ENCODE measurements at regions not wholly inside any gene's neighbourhood (a gene's known extent, or its start where the extent isn't known, plus 50 kb on each side); places are given as distances from the start of the nearest gene placed in this dataset.
"Not testable (repeated sequence)": the region's sequence is repeated elsewhere in the genome, so short reads cannot be mapped to it uniquely, and the experiment has no call there.

GRCh38 chr20:53891306-53891894 lies 179.0 kb downstream of the BCAS1 start:
- no peak overlapping the region for H3K4me3 Mint-ChIP-seq
- no peak for DNase-seq
- no peak for ATAC-seq (replicated peaks)
- H3K36me3 Mint-ChIP-seq (ENCODE audit: insufficient read depth): no peaks in the 10 kb centered on the region
- H3K9me3 Mint-ChIP-seq: no peaks in the 10 kb centered on the region
- H3K27ac Mint-ChIP-seq: no peak overlapping the region
- no peaks in the 10 kb centered on the region for H3K27me3 Mint-ChIP-seq
- peaks cover 11 to 13% of the 10 kb centered on the region in 2 donors for H3K4me1 Mint-ChIP-seq (ENCODE audit: low read depth in 2 of 2)

- H3K4me3 Mint-ChIP-seq: no peak overlapping the region
- H3K9me3 Mint-ChIP-seq: no peaks in the 10 kb centered on the region
- H3K27ac Mint-ChIP-seq: no peak overlapping the region
- ATAC-seq (replicated peaks) (no peak), DNase-seq (no peak)
- no peaks in the 10 kb centered on the region for H3K36me3 Mint-ChIP-seq (ENCODE audit: insufficient read depth)
- no peaks in the 10 kb centered on the region for H3K27me3 Mint-ChIP-seq
- peaks cover 11 to 13% of the 10 kb centered on the region in 2 donors for H3K4me1 Mint-ChIP-seq (ENCODE audit: low read depth in 2 of 2)
These were observed 179.7 kb downstream of the BCAS1 start for GRCh38 chr20:53890443-53891305.

GRCh38 chr20:53889411-53890148 lies 180.8 kb downstream of the BCAS1 start:
- Mint-ChIP-seq H3K27me3 (no peaks in the 10 kb centered on the region), H3K4me3 (no peak overlapping the region), H3K36me3 (ENCODE audit: insufficient read depth) (no peaks in the 10 kb centered on the region), H3K4me1 (ENCODE audit: low read depth in 2 of 2) (peaks cover 17 to 18% of the 10 kb centered on the region in 2 donors), H3K9me3 (no peaks in the 10 kb centered on the region), H3K27ac (no peak overlapping the region)
- DNase-seq (no peak), ATAC-seq (replicated peaks) (no peak)

GRCh38 chr20:53888951-53889350 lies 181.4 kb downstream of the BCAS1 start:
- Mint-ChIP-seq H3K36me3 (ENCODE audit: insufficient read depth) (no peaks in the 10 kb centered on the region), H3K4me3 (no peak overlapping the region), H3K9me3 (no peaks in the 10 kb centered on the region), H3K27me3 (no peaks in the 10 kb centered on the region), H3K4me1 (ENCODE audit: low read depth in 2 of 2) (peaks cover 20 to 22% of the 10 kb centered on the region in 2 donors), H3K27ac (no peak overlapping the region)
- ATAC-seq (replicated peaks) (no peak), DNase-seq (no peak)

- Mint-ChIP-seq H3K36me3 (ENCODE audit: insufficient read depth) (no peaks in the 10 kb centered on the region), H3K9me3 (no peaks in the 10 kb centered on the region), H3K27me3 (no peaks in the 10 kb centered on the region), H3K4me3 (no peak overlapping the region), H3K27ac (no peak overlapping the region), H3K4me1 (ENCODE audit: low read depth in 2 of 2) (peaks cover 20 to 22% of the 10 kb centered on the region in 2 donors)
- ATAC-seq (replicated peaks) (no peak), DNase-seq (no peak)
These were observed 181.9 kb downstream of the BCAS1 start for GRCh38 chr20:53888510-53888909.

GRCh38 chr20:53887973-53888372 lies 182.4 kb downstream of the BCAS1 start:
- peaks cover 14 to 19% of the 10 kb centered on the region in 2 donors for H3K4me1 Mint-ChIP-seq (ENCODE audit: low read depth in 2 of 2)
- no peak overlapping the region for H3K4me3 Mint-ChIP-seq
- H3K27me3 Mint-ChIP-seq: no peaks in the 10 kb centered on the region
- H3K9me3 Mint-ChIP-seq: no peaks in the 10 kb centered on the region
- ATAC-seq (replicated peaks) (no peak), DNase-seq (no peak)
- no peak overlapping the region for H3K27ac Mint-ChIP-seq
- no peaks in the 10 kb centered on the region for H3K36me3 Mint-ChIP-seq (ENCODE audit: insufficient read depth)

- peak overlapping the region; percentile 77 to 83 for H3K27ac Mint-ChIP-seq
- peaks cover 10 to 34% of the 10 kb centered on the region in 2 donors for H3K4me1 Mint-ChIP-seq (ENCODE audit: low read depth in 2 of 2)
These were observed 185.4 kb downstream of the BCAS1 start for GRCh38 chr20:53884859-53885541.

GRCh38 chr20:53883098-53883911 lies 187.1 kb downstream of the BCAS1 start:
- Mint-ChIP-seq H3K9me3 (no peaks in the 10 kb centered on the region), H3K4me3 (no peak overlapping the region), H3K4me1 (ENCODE audit: low read depth in 2 of 2) (peaks cover 11 to 49% of the 10 kb centered on the region in 2 donors), H3K36me3 (ENCODE audit: insufficient read depth) (no peaks in the 10 kb centered on the region), H3K27me3 (no peaks in the 10 kb centered on the region), H3K27ac (peak overlapping the region; percentile 38 to 77)
- DNase-seq: no peak
- no peak for ATAC-seq (replicated peaks)

More at GRCh38 chr20:53884859-53885541, 185.4 kb downstream of the BCAS1 start:
- ATAC-seq (replicated peaks) (peak; percentile 89), DNase-seq (no peak)
- Mint-ChIP-seq H3K4me3 (peak overlapping the region; percentile 24 to 43), H3K36me3 (ENCODE audit: insufficient read depth) (no peaks in the 10 kb centered on the region), H3K9me3 (no peaks in the 10 kb centered on the region), H3K27me3 (no peaks in the 10 kb centered on the region)

- not testable (repeated sequence) for H3K4me3 Mint-ChIP-seq; H3K9me3 Mint-ChIP-seq; ATAC-seq (replicated peaks)
These were observed 187.9 kb downstream of the BCAS1 start for GRCh38 chr20:53882438-53882986.

GRCh38 chr20:53881362-53881761 lies 189.0 kb downstream of the BCAS1 start:
- peak overlapping the region in 1 of 2 donors; percentile 83 for H3K27ac Mint-ChIP-seq
- peak overlapping the region in 1 of 2 donors; percentile 55 for H3K4me3 Mint-ChIP-seq
- ATAC-seq (replicated peaks) (no peak), DNase-seq (no peak)
- peaks cover 13 to 54% of the 10 kb centered on the region in 2 donors for H3K4me1 Mint-ChIP-seq (ENCODE audit: low read depth in 2 of 2)
- H3K27me3 Mint-ChIP-seq: no peaks in the 10 kb centered on the region
- H3K36me3 Mint-ChIP-seq (ENCODE audit: insufficient read depth): no peaks in the 10 kb centered on the region
- no peaks in the 10 kb centered on the region for H3K9me3 Mint-ChIP-seq

More at GRCh38 chr20:53882438-53882986, 187.9 kb downstream of the BCAS1 start:
- peaks cover 13 to 54% of the 10 kb centered on the region in 2 donors for H3K4me1 Mint-ChIP-seq (ENCODE audit: low read depth in 2 of 2)
- not testable (repeated sequence) for H3K36me3 Mint-ChIP-seq (ENCODE audit: insufficient read depth); H3K27me3 Mint-ChIP-seq; H3K27ac Mint-ChIP-seq; DNase-seq

- peaks cover 17 to 59% of the 10 kb centered on the region in 2 donors for H3K4me1 Mint-ChIP-seq (ENCODE audit: low read depth in 2 of 2)
- no peaks in the 10 kb centered on the region for H3K27me3 Mint-ChIP-seq
- H3K4me3 Mint-ChIP-seq: peak overlapping the region in 1 of 2 donors; percentile 31
- DNase-seq (no peak), ATAC-seq (replicated peaks) (no peak)
- no peaks in the 10 kb centered on the region for H3K36me3 Mint-ChIP-seq (ENCODE audit: insufficient read depth)
- peak overlapping the region; percentile 57 to 83 for H3K27ac Mint-ChIP-seq
- no peaks in the 10 kb centered on the region for H3K9me3 Mint-ChIP-seq
These were observed 190.2 kb downstream of the BCAS1 start for GRCh38 chr20:53880108-53880641.
